ENCODE measurements at regions not wholly inside any gene's neighbourhood (a gene's known extent, or its start where the extent isn't known, plus 50 kb on each side); places are given as distances from the start of the nearest gene placed in this dataset.

GRCh38 chr4:166481055-166481454, 608.0 kb downstream of the TLL1 start (continued):
- TF ChIP-seq MAFK (IDR thresholded peaks at IDR 0.05; ENCODE audit: low read depth, low read length) (no peak), POLR2AphosphoS5 (IDR thresholded peaks at IDR 0.05; ENCODE audit: low read depth, low read length) (no peak), POU5F1 (IDR thresholded peaks at IDR 0.05; ENCODE audit: low read depth, low read length) (no peak)

GRCh38 chr4:166481739-166482138, 608.7 kb downstream of the TLL1 start:
- Histone ChIP-seq H4K8ac (ENCODE audit: extremely low read depth, insufficient read depth, low read length) (no peak overlapping the region), H3K27ac (ENCODE audit: low read depth, low read length) (no peak overlapping the region), H2AK5ac (ENCODE audit: low read depth, low read length) (no peak overlapping the region), H3K14ac (ENCODE audit: insufficient read length) (no peak overlapping the region), H3K36me3 (ENCODE audit: control insufficient read depth in 2 of 4, insufficient read depth in 4 of 4, low read length in 3 of 4) (no peaks in the 10 kb centered on the region), H2BK5ac (ENCODE audit: low read depth, low read length) (no peak overlapping the region), H2BK20ac (ENCODE audit: low read length) (no peak overlapping the region), H3K9me3 (ENCODE audit: insufficient read depth in 2 of 2, low read depth in 1 of 2, low read length in 1 of 2) (no peaks in the 10 kb centered on the region), H3K79me2 (ENCODE audit: control insufficient read depth in 1 of 2, insufficient read depth in 2 of 2, low read length in 2 of 2) (no peaks in the 10 kb centered on the region), H3K4me1 (replicated peaks in 1 of 4; ENCODE audit: control insufficient read depth in 3 of 4, insufficient read depth in 4 of 4, low read length in 3 of 4) (no peaks in the 10 kb centered on the region), H2BK15ac (ENCODE audit: low read length) (no peak overlapping the region), H3K23ac (ENCODE audit: insufficient read length) (no peak overlapping the region), H3K4me2 (ENCODE audit: insufficient read depth in 1 of 2, low read depth in 2 of 2, low read length in 2 of 2) (no peak overlapping the region), H3K9ac (replicated peaks in 1 of 4; ENCODE audit: extremely low read depth in 1 of 4, low read depth in 3 of 4, low read length in 3 of 4) (no peak overlapping the region), H3K4ac (replicated peaks; ENCODE audit: insufficient read length, low read depth, low read length) (no peak overlapping the region), H4K20me1 (replicated peaks in 1 of 2; ENCODE audit: control insufficient read depth in 1 of 2, insufficient read depth in 2 of 2, low read length in 2 of 2) (no peaks in the 10 kb centered on the region), H2AFZ (ENCODE audit: low read length) (no peak overlapping the region), H3K27me3 (replicated peaks in 1 of 4; ENCODE audit: control insufficient read depth in 3 of 4, extremely low read depth in 1 of 4, insufficient read depth in 3 of 4, low read length in 3 of 4) (no peaks in the 10 kb centered on the region), H3K56ac (replicated peaks; ENCODE audit: insufficient read length, low read depth, low read length) (no peak overlapping the region), H4K5ac (ENCODE audit: insufficient read length, low read depth, low read length) (no peak overlapping the region), H4K91ac (replicated peaks; ENCODE audit: insufficient read length, low read length) (no peak overlapping the region), H2BK12ac (ENCODE audit: low read depth, low read length) (no peak overlapping the region), H3K4me3 (ENCODE audit: extremely low read depth in 1 of 4, insufficient read depth in 2 of 4, low read depth in 3 of 4, low read length in 4 of 4) (no peak overlapping the region), H3K23me2 (ENCODE audit: low read depth, low read length) (no peaks in the 10 kb centered on the region), H3K18ac (ENCODE audit: extremely low read depth, low read length) (no peak overlapping the region), H3K79me1 (ENCODE audit: low read depth, low read length) (no peaks in the 10 kb centered on the region), H2BK120ac (replicated peaks; ENCODE audit: low read depth, low read length) (no peak overlapping the region)
- no peak for TF ChIP-seq USF2 (IDR thresholded peaks at IDR 0.05; ENCODE audit: low read length)
- TF ChIP-seq PHF8 (conservative IDR thresholded peaks at IDR 0.05; ENCODE audit: low read depth, low read length): no peak
- TF ChIP-seq SP2 (IDR thresholded peaks at IDR 0.05; ENCODE audit: low read length): no peak
- no peak for TF ChIP-seq SP4 (IDR thresholded peaks at IDR 0.05; ENCODE audit: low read length)
- TF ChIP-seq SRF (IDR thresholded peaks at IDR 0.05; ENCODE audit: low read depth, low read length): no peak
- no peak for TF ChIP-seq ATF2 (IDR thresholded peaks at IDR 0.05; ENCODE audit: low read length)
- DNase-seq (ENCODE audit: low read depth in 1 of 2, low spot score in 2 of 2) (no peak), FAIRE-seq (no peak)
- ChIA-PET POLR2A (ENCODE audit: partially characterized antibody) (no interaction called here), CTCF (ENCODE audit: partially characterized antibody) (no interaction called here)
